Spleen (tissue), 11 donors: ENCODE measurements at regions not wholly inside any gene's neighbourhood (a gene's known extent, or its start where the extent isn't known, plus 50 kb on each side); places are given as distances from the start of the nearest gene placed in this dataset.

Source experiments
- DNase-seq: peaks from one replicate; pipeline ENCODE4 v3.0.0-alpha.2; 2020
- H3K27ac ChIP-seq, 8 donors: fragments of 200-600 bp; sonication (generic) in 7 of 8; 1 replicate in 4 of 8; 2 replicates in 4 of 8; pipeline versions ENCODE4 v1.5.0 to v1.8.0; 2016 to 2021; ENCODE audit warnings: inconsistent platforms in 4 of 8, mild to moderate bottlenecking in 4 of 8, moderate library complexity in 1 of 8
- H3K27me3 ChIP-seq, 7 donors: fragments of 200-600 bp; sonication (generic) in 6 of 7; replicated peaks in 1 of 7; 1 replicate in 4 of 7; 2 replicates in 3 of 7; pipeline versions ENCODE4 v1.5.0 to v1.8.0; 2016 to 2021; ENCODE audit warnings: inconsistent platforms in 3 of 7, mild to moderate bottlenecking in 1 of 7
- H3K36me3 ChIP-seq, 6 donors: fragments of 200-600 bp; sonication (generic) in 5 of 6; 1 replicate in 4 of 6; 2 replicates in 2 of 6; pipeline versions ENCODE4 v1.5.0 to v1.8.0; 2016 to 2021; ENCODE audit warnings: inconsistent platforms in 2 of 6
- H3K4me1 ChIP-seq, 6 donors: fragments of 200-600 bp; sonication (generic) in 5 of 6; 1 replicate in 3 of 6; 2 replicates in 3 of 6; pipeline versions ENCODE4 v1.5.0 to v1.8.0; 2016 to 2021; ENCODE audit warnings: inconsistent platforms in 3 of 6
- H3K4me3 ChIP-seq, 8 donors: fragments of 200-600 bp; sonication (generic) in 7 of 8; 1 replicate in 4 of 8; 2 replicates in 4 of 8; pipeline versions ENCODE4 v1.5.0 to v1.8.0; 2016 to 2021; ENCODE audit warnings: inconsistent platforms in 4 of 8, mild to moderate bottlenecking in 4 of 8, moderate library complexity in 2 of 8
- H3K9me3 ChIP-seq, 8 donors: fragments of 200-600 bp; sonication (generic) in 7 of 8; 1 replicate in 4 of 8; 2 replicates in 4 of 8; pipeline versions ENCODE4 v1.5.0 to v1.8.0; 2016 to 2021; ENCODE audit warnings: inconsistent platforms in 4 of 8
- POLR2A ChIP-seq, 3 donors: fragments of 450-650 bp; IDR thresholded peaks; one replicate each; pipeline ENCODE4 v1.5.1; 2017; ENCODE audit warnings: antibody characterized with exemption in 3 of 3, mild to moderate bottlenecking in 1 of 3
- POLR2AphosphoS5 ChIP-seq, 3 donors: sonication (generic); formaldehyde crosslinking; IDR thresholded peaks; one replicate each; pipeline ENCODE4 v1.5.1; 2017; ENCODE audit warnings: antibody characterized with exemption in 3 of 3
- WGBS, 5 donors: extraction: QIAGEN DNeasy Blood & Tissue Kit in 3 of 5; methylation state at CpG; one replicate each; pipeline versions ENCODE4 v1.1.5 to v1.1.7; 2013 to 2018; 5-methylcytosine and 5-hydroxymethylcytosine counted together
- intact Hi-C: fragments of 100-400 bp; cut with DNase I; formaldehyde crosslinking; loops from one replicate; pipeline ENCODE4 v1.15.0; 2023; ENCODE audit warnings: low total_unique reads
- TF ChIP-seq, protein P1 (sequence below), 11 experiments: fragments of 200-600 bp in 7 of 11; fragments of 450-650 bp in 4 of 11; sonication (generic) in 4 of 11; IDR thresholded peaks in 8 of 11; conservative IDR thresholded peaks in 3 of 11; 1 replicate in 7 of 11; 2 replicates in 4 of 11; pipeline versions ENCODE4 v1.4.0 to v1.8.0; 2016 to 2021; ENCODE audit warnings: antibody characterized with exemption in 11 of 11, inconsistent platforms in 4 of 11, mild to moderate bottlenecking in 1 of 11
- donor health status: healthy with polysubstance abuse.
- donor health status: DM: no; HTN: no; CAD: no; lungs with moderate emphysema.
- donor health status: DM: no; HTN: no; CAD: no.
- donor health status: Bipolar disorder and iron deficiency.
- donor health status: healthy.
- donor health status: DM: no; HTN: no; CAD: no.
- donor health status: DM: yes; HTN: yes; CAD: no.

DNA sequence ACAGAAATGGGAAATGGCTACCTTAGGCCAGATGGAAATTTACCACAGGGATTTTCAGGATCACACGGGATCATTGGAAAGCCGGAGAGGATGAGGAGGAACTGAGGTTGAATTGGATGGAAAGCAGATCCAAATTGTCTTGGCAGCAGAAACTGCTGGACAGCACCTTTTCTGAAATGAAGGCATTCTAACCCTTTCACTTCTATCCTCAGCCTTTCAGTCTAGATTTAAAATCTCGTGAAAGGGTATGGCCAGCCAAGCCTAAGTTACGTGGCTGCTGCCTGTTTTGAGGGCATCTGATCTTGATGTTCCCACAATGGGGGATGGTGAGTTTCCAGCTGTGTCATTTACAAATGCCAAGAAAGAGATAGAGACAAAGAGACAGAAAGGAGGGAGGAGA, 358.2 kb downstream of the KIF16B start:
- no peaks in the 10 kb centered on the region for H3K36me3 ChIP-seq

DNA sequence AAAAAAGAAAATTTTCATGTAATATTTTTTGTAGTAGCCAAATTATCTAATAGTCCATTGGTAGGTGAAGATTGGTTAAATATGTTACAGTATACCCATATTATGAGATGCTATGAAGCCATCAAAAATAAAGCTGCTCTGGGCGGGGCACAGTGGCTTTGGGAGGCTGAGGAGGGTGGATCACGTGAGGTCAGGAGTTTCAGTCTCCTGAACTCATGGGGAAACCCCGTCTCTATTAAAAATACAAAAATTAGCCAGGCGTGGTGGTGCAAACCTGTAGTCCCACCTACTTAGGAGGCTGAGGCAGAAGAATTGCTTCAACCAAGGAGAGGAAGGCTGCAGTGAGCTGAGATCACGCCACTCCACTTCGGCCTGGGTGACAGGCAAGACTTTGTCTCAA, 360.5 kb downstream of the KIF16B start:
- no peaks in the 10 kb centered on the region for H3K27me3 ChIP-seq
- H3K4me1 ChIP-seq = no peaks in the 10 kb centered on the region
- intact Hi-C loops = no loop called here
- no peak for DNase-seq
- H3K27ac ChIP-seq = no peak overlapping the region
- 71 to 77% (median 75%) methylated on average over 6 of the region's 6 CpGs for WGBS, 5 donors
- H3K9me3 ChIP-seq = no peaks in the 10 kb centered on the region
- H3K36me3 ChIP-seq = no peaks in the 10 kb centered on the region
- TF ChIP-seq, protein P1, sequence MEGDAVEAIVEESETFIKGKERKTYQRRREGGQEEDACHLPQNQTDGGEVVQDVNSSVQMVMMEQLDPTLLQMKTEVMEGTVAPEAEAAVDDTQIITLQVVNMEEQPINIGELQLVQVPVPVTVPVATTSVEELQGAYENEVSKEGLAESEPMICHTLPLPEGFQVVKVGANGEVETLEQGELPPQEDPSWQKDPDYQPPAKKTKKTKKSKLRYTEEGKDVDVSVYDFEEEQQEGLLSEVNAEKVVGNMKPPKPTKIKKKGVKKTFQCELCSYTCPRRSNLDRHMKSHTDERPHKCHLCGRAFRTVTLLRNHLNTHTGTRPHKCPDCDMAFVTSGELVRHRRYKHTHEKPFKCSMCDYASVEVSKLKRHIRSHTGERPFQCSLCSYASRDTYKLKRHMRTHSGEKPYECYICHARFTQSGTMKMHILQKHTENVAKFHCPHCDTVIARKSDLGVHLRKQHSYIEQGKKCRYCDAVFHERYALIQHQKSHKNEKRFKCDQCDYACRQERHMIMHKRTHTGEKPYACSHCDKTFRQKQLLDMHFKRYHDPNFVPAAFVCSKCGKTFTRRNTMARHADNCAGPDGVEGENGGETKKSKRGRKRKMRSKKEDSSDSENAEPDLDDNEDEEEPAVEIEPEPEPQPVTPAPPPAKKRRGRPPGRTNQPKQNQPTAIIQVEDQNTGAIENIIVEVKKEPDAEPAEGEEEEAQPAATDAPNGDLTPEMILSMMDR (IDR thresholded peaks at IDR 0.05 in 8 of 11, conservative IDR thresholded peaks at IDR 0.05 in 3 of 11) = no peak
- no peak for TF ChIP-seq POLR2A (IDR thresholded peaks at IDR 0.05)
- TF ChIP-seq POLR2AphosphoS5 (IDR thresholded peaks at IDR 0.05) = no peak
- no peak overlapping the region for H3K4me3 ChIP-seq

More for the DNA sequence above, 358.2 kb downstream of the KIF16B start:
- Histone ChIP-seq H3K4me1 (peaks cover 0 to 5% (median 0%) of the 10 kb centered on the region in 6 donors), H3K4me3 (no peak overlapping the region), H3K27me3 (no peaks in the 10 kb centered on the region), H3K27ac (no peak overlapping the region), H3K9me3 (peaks cover 0 to 7% (median 0%) of the 10 kb centered on the region in 8 donors)
- 42 to 54% (median 51%) methylated on average over 4 of the region's 4 CpGs for WGBS, 5 donors
- DNase-seq = no peak
- intact Hi-C loops = no loop called here
- TF ChIP-seq POLR2A (IDR thresholded peaks at IDR 0.05) = no peak
- no peak for TF ChIP-seq POLR2AphosphoS5 (IDR thresholded peaks at IDR 0.05)
- TF ChIP-seq, protein P1 (IDR thresholded peaks at IDR 0.05 in 8 of 11, conservative IDR thresholded peaks at IDR 0.05 in 3 of 11) = no peak

- 78 to 93% (median 89%) methylated on average over 4 of the region's 4 CpGs for WGBS, 5 donors
- intact Hi-C loops = no loop called here
- H3K9me3 ChIP-seq = no peaks in the 10 kb centered on the region
- H3K36me3 ChIP-seq = no peaks in the 10 kb centered on the region
- DNase-seq = no peak
- no peak overlapping the region for H3K4me3 ChIP-seq
- H3K27ac ChIP-seq = no peak overlapping the region
- H3K4me1 ChIP-seq = no peaks in the 10 kb centered on the region
- no peaks in the 10 kb centered on the region for H3K27me3 ChIP-seq
- TF ChIP-seq POLR2AphosphoS5 (IDR thresholded peaks at IDR 0.05) = no peak
- TF ChIP-seq, protein P1 (IDR thresholded peaks at IDR 0.05 in 8 of 11, conservative IDR thresholded peaks at IDR 0.05 in 3 of 11) = no peak
- TF ChIP-seq POLR2A (IDR thresholded peaks at IDR 0.05) = no peak
Measured at GRCh38 chr20:16209951-16210361, 363.3 kb downstream of the KIF16B start.

DNA sequence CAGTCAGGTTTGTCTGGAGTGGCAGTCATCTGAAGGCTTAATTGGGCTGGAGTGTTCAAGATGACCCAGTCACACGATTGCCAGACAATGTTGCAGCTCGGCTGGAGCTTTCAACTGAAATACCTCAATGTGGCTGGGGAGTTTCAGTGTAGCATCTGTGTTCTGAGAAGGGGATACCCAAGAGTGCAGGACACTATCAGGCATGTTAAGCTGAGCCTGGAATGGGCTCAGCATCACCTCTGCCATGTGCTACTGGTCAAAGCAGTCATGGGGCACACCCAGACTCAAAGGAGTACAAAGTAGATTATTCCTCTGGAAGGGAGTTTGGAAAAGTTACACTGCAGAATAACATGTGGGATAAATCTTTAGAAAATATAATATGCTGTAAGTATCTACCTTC, 363.9 kb downstream of the KIF16B start:
- H3K36me3 ChIP-seq = no peaks in the 10 kb centered on the region
- no peaks in the 10 kb centered on the region for H3K9me3 ChIP-seq
- H3K4me3 ChIP-seq = no peak overlapping the region
- H3K27ac ChIP-seq = no peak overlapping the region
- intact Hi-C loops = no loop called here
- no peaks in the 10 kb centered on the region for H3K4me1 ChIP-seq
- no peak for DNase-seq
- WGBS, 5 donors = 79 to 95% (median 84%) methylated on average over 2 of the region's 2 CpGs
- TF ChIP-seq, protein P1 (IDR thresholded peaks at IDR 0.05 in 8 of 11, conservative IDR thresholded peaks at IDR 0.05 in 3 of 11) = no peak
- TF ChIP-seq POLR2A (IDR thresholded peaks at IDR 0.05) = no peak
- TF ChIP-seq POLR2AphosphoS5 (IDR thresholded peaks at IDR 0.05) = no peak
- H3K27me3 ChIP-seq = no peaks in the 10 kb centered on the region
